ENCODE measurements at regions not wholly inside any gene's neighbourhood (a gene's known extent, or its start where the extent isn't known, plus 50 kb on each side); places are given as distances from the start of the nearest gene placed in this dataset.

GRCh38 chr11:91694331-91694730, 530.3 kb upstream of the FAT3 start:
- Mint-ChIP-seq H3K4me3 (no peak overlapping the region), H3K4me1 (no peaks in the 10 kb centered on the region), H3K36me3 (ENCODE audit: low read depth) (no peaks in the 10 kb centered on the region), H3K9me3 (no peaks in the 10 kb centered on the region), H3K27me3 (ENCODE audit: low read depth, poor library complexity) (peaks cover 2% of the 10 kb centered on the region), H3K27ac (no peak overlapping the region)
- DNase-seq = no peak
- TF ChIP-seq CTCF (IDR thresholded peaks at IDR 0.05) = no peak

- H3K4me3 Mint-ChIP-seq = no peak overlapping the region
- no peak for TF ChIP-seq CTCF (IDR thresholded peaks at IDR 0.05)
- no peaks in the 10 kb centered on the region for H3K9me3 Mint-ChIP-seq
- H3K4me1 Mint-ChIP-seq = no peaks in the 10 kb centered on the region
- DNase-seq = no peak
- peaks cover 5% of the 10 kb centered on the region for H3K27me3 Mint-ChIP-seq (ENCODE audit: low read depth, poor library complexity)
- H3K36me3 Mint-ChIP-seq (ENCODE audit: low read depth) = no peaks in the 10 kb centered on the region
- H3K27ac Mint-ChIP-seq = no peak overlapping the region
These were observed 532.7 kb upstream of the FAT3 start for GRCh38 chr11:91691872-91692271.

- Mint-ChIP-seq H3K36me3 (ENCODE audit: low read depth) (no peaks in the 10 kb centered on the region), H3K9me3 (peaks cover 4% of the 10 kb centered on the region), H3K27me3 (ENCODE audit: low read depth, poor library complexity) (peaks cover 5% of the 10 kb centered on the region), H3K4me1 (no peaks in the 10 kb centered on the region), H3K4me3 (no peak overlapping the region), H3K27ac (no peak overlapping the region)
- TF ChIP-seq CTCF (IDR thresholded peaks at IDR 0.05) = no peak
- no peak for DNase-seq
These were observed 535.9 kb upstream of the FAT3 start for GRCh38 chr11:91688672-91689071.

- Mint-ChIP-seq H3K36me3 (ENCODE audit: low read depth) (no peaks in the 10 kb centered on the region), H3K4me3 (no peak overlapping the region), H3K27me3 (ENCODE audit: low read depth, poor library complexity) (peaks cover 5% of the 10 kb centered on the region), H3K27ac (no peak overlapping the region), H3K4me1 (no peaks in the 10 kb centered on the region), H3K9me3 (peaks cover 4% of the 10 kb centered on the region)
- no peak for DNase-seq
- no peak for TF ChIP-seq CTCF (IDR thresholded peaks at IDR 0.05)
These were observed 537.9 kb upstream of the FAT3 start for GRCh38 chr11:91686700-91687099.

- Mint-ChIP-seq H3K36me3 (ENCODE audit: low read depth) (no peaks in the 10 kb centered on the region), H3K4me1 (no peaks in the 10 kb centered on the region), H3K4me3 (no peak overlapping the region), H3K9me3 (peaks cover 6% of the 10 kb centered on the region), H3K27me3 (ENCODE audit: low read depth, poor library complexity) (peaks cover 5% of the 10 kb centered on the region), H3K27ac (no peak overlapping the region)
- DNase-seq = no peak
- TF ChIP-seq CTCF (IDR thresholded peaks at IDR 0.05) = no peak
These were observed 538.3 kb upstream of the FAT3 start for GRCh38 chr11:91686281-91686680.

- Mint-ChIP-seq H3K4me3 (no peak overlapping the region), H3K36me3 (ENCODE audit: low read depth) (no peaks in the 10 kb centered on the region), H3K27ac (no peak overlapping the region), H3K9me3 (no peaks in the 10 kb centered on the region), H3K27me3 (ENCODE audit: low read depth, poor library complexity) (peaks cover 11% of the 10 kb centered on the region), H3K4me1 (peaks cover 7% of the 10 kb centered on the region)
- DNase-seq = no peak
- TF ChIP-seq CTCF (IDR thresholded peaks at IDR 0.05) = no peak
These were observed 550.9 kb upstream of the FAT3 start for GRCh38 chr11:91673705-91674104.

All from nephron progenitor cell (in vitro differentiated cells).